ENCODE measurements at regions not wholly inside any gene's neighbourhood (a gene's known extent, or its start where the extent isn't known, plus 50 kb on each side); places are given as distances from the start of the nearest gene placed in this dataset.

GRCh38 chr18:45363196-45363595 lies 252.1 kb upstream of the SLC14A2 start:
- Histone ChIP-seq H3K4me2 (no peak overlapping the region), H3K36me3 (ENCODE audit: insufficient read depth) (no peaks in the 10 kb centered on the region), H3K27ac (no peak overlapping the region), H3K79me2 (ENCODE audit: insufficient read depth, low read depth) (no peaks in the 10 kb centered on the region), H3K9ac (no peak overlapping the region), H2AFZ (ENCODE audit: low read depth) (no peak overlapping the region), H3K4me3 (IDR thresholded peaks at IDR 0.05; ENCODE audit: insufficient read depth, low read depth, low read length) (no peak overlapping the region), H4K20me1 (ENCODE audit: insufficient read depth) (no peaks in the 10 kb centered on the region), H3K27me3 (ENCODE audit: insufficient read depth, low read depth) (no peaks in the 10 kb centered on the region), H3K4me1 (ENCODE audit: low read depth, poor library complexity, severe bottlenecking) (no peaks in the 10 kb centered on the region)
- TF ChIP-seq CTCF (conservative IDR thresholded peaks at IDR 0.05; ENCODE audit: low read depth, low read length) = no peak

DNA sequence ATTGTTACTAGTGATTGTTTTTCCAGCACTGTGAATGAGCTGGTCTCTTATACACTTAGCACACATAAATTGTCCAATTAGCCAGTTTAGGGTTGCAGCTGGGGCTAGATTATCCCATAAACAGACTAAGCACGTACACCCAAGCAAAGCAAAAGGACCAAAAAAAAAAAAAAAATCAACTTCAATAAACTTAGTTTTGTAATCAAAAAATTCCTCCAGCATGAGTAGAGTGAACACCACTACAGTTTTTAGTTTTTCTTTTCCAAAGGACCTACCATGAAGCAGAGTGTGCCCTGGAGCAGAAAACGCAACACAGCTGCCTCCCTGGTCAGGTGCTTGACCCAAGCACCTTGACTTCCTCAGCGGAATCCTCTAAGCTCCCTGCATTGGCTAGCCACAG lies 249.4 kb upstream of the SLC14A2 start:
- Histone ChIP-seq H3K9ac (no peak overlapping the region), H3K36me3 (ENCODE audit: insufficient read depth) (no peaks in the 10 kb centered on the region), H3K79me2 (ENCODE audit: insufficient read depth, low read depth) (no peaks in the 10 kb centered on the region), H3K27ac (no peak overlapping the region), H2AFZ (ENCODE audit: low read depth) (no peak overlapping the region), H3K4me1 (ENCODE audit: low read depth, poor library complexity, severe bottlenecking) (no peaks in the 10 kb centered on the region), H3K4me3 (IDR thresholded peaks at IDR 0.05; ENCODE audit: insufficient read depth, low read depth, low read length) (no peak overlapping the region), H4K20me1 (ENCODE audit: insufficient read depth) (no peaks in the 10 kb centered on the region), H3K4me2 (no peak overlapping the region), H3K27me3 (ENCODE audit: insufficient read depth, low read depth) (no peaks in the 10 kb centered on the region)
- no peak for TF ChIP-seq CTCF (conservative IDR thresholded peaks at IDR 0.05; ENCODE audit: low read depth, low read length)

- no peak overlapping the region for H3K4me2 ChIP-seq
- H3K4me1 ChIP-seq (ENCODE audit: low read depth, poor library complexity, severe bottlenecking) = no peaks in the 10 kb centered on the region
- TF ChIP-seq CTCF (conservative IDR thresholded peaks at IDR 0.05; ENCODE audit: low read depth, low read length) = no peak
- no peak overlapping the region for H3K9ac ChIP-seq
- H3K36me3 ChIP-seq (ENCODE audit: insufficient read depth) = no peaks in the 10 kb centered on the region
- H4K20me1 ChIP-seq (ENCODE audit: insufficient read depth) = no peaks in the 10 kb centered on the region
- H2AFZ ChIP-seq (ENCODE audit: low read depth) = no peak overlapping the region
- H3K27me3 ChIP-seq (ENCODE audit: insufficient read depth, low read depth) = no peaks in the 10 kb centered on the region
- H3K4me3 ChIP-seq (IDR thresholded peaks at IDR 0.05; ENCODE audit: insufficient read depth, low read depth, low read length) = no peak overlapping the region
- H3K27ac ChIP-seq = no peak overlapping the region
- no peaks in the 10 kb centered on the region for H3K79me2 ChIP-seq (ENCODE audit: insufficient read depth, low read depth)
Measured at GRCh38 chr18:45370255-45371010, 244.8 kb upstream of the SLC14A2 start.

GRCh38 chr18:45373286-45373880 lies 241.9 kb upstream of the SLC14A2 start:
- H3K9ac ChIP-seq = no peak overlapping the region
- no peaks in the 10 kb centered on the region for H3K36me3 ChIP-seq (ENCODE audit: insufficient read depth)
- no peak overlapping the region for H3K4me2 ChIP-seq
- no peaks in the 10 kb centered on the region for H3K4me1 ChIP-seq (ENCODE audit: low read depth, poor library complexity, severe bottlenecking)
- H3K79me2 ChIP-seq (ENCODE audit: insufficient read depth, low read depth) = no peaks in the 10 kb centered on the region
- H3K4me3 ChIP-seq (IDR thresholded peaks at IDR 0.05; ENCODE audit: insufficient read depth, low read depth, low read length) = no peak overlapping the region
- TF ChIP-seq CTCF (conservative IDR thresholded peaks at IDR 0.05; ENCODE audit: low read depth, low read length) = no peak
- no peak overlapping the region for H2AFZ ChIP-seq (ENCODE audit: low read depth)
- H3K27ac ChIP-seq = no peak overlapping the region
- no peaks in the 10 kb centered on the region for H4K20me1 ChIP-seq (ENCODE audit: insufficient read depth)
- no peaks in the 10 kb centered on the region for H3K27me3 ChIP-seq (ENCODE audit: insufficient read depth, low read depth)

All from KMS-11 (cell line).